ENCODE measurements at regions not wholly inside any gene's neighbourhood (a gene's known extent, or its start where the extent isn't known, plus 50 kb on each side); places are given as distances from the start of the nearest gene placed in this dataset.

DNA sequence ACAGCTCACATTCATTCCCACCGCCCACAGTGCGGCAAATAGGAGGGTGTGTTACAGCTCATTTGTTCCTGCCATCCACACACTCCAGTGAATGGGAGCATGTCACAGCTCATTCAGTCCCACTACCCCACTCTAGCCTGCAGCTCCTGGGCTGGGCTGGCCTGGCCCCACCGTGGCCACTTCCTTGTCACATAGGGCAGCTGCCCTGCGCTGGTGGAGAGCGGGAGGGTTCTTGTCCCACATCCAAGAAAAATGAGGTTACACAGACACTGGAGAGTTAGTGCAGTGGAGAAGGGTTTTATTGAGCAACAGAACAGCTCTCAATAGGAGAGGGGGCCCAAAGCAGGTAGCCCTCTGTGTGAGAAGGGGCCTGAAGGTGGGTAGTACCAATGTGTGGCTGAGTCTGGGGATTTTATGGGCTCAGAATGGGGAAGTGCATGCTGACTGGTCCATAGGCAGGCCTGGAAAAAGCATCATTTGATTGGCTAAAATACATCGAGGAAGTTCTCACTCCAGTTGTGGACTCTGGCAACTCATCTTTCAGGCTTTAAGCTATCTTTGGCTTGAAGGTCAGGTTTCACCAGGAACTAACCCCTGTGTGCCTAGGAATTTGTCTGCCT lies 249.7 kb downstream of the ETAA1 start:
- Mint-ChIP-seq H3K27ac (no peak overlapping the region), H3K9me3 (peaks cover 0 to 2% of the 10 kb centered on the region in 2 donors), H3K36me3 (ENCODE audit: insufficient read depth in 2 of 2) (no peaks in the 10 kb centered on the region), H3K4me1 (ENCODE audit: low read depth) (no peaks in the 10 kb centered on the region), H3K4me3 (no peak overlapping the region), H3K27me3 (ENCODE audit: low read depth) (no peaks in the 10 kb centered on the region)
- DNase-seq (no peak), ATAC-seq (replicated peaks in 1 of 2) (no peak)

DNA sequence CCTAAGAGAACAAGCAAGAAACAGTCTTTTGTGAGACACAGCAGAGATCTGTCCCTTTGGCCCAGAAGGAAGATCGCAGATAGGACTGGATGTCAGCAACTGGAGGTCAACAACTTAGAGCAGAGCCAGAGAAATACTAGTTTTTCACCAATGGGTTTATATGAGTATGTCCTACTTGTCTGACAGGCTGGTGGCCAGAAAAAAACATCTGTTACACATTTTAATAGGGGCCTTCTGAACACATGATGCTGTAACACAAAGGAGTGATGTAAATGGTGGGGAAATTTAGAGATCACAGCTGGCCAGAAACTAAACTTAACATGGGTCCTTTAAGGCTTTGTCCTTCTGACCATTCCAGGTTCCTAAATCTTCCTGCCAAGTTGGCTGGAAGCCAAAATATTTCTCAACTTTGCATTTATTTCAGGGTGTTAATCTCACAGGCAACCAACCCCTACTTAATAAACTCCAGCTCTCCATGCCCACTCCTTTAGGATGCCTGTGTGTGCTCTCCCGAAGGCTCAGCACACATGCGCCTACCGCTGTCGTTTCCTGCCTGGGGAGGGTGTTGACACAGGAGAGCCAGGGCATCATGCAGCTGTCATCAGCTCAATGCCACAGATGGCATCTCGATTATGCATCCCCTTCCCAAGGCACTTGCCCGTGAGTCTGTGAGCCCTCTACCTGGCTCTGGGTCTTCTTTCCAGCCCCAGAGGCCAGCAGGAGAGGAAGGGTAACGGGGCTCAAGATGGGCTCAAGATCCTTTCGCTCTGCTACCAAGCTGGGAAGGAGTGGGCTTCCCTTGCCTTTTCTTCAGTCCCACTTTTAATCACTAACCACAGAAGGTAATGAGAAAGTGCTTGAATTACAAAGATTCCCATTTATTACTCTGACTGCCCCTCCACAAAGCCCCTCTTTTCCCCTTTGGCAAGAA lies 252.5 kb downstream of the ETAA1 start:
- no peak overlapping the region for H3K4me3 Mint-ChIP-seq
- ATAC-seq (replicated peaks in 1 of 2) = no peak
- peaks cover 2 to 6% of the 10 kb centered on the region in 2 donors for H3K9me3 Mint-ChIP-seq

GRCh38 chr2:67650291-67651133 lies 253.4 kb downstream of the ETAA1 start:
- Mint-ChIP-seq H3K9me3 (peaks cover 2 to 6% of the 10 kb centered on the region in 2 donors), H3K27ac (no peak overlapping the region), H3K4me3 (no peak overlapping the region), H3K27me3 (ENCODE audit: low read depth) (no peaks in the 10 kb centered on the region), H3K4me1 (ENCODE audit: low read depth) (no peaks in the 10 kb centered on the region), H3K36me3 (ENCODE audit: insufficient read depth in 2 of 2) (no peaks in the 10 kb centered on the region)
- ATAC-seq (replicated peaks in 1 of 2) (no peak), DNase-seq (peak in 1 of 2 donors; percentile 1)

More for the DNA sequence above, 252.5 kb downstream of the ETAA1 start:
- no peaks in the 10 kb centered on the region for H3K27me3 Mint-ChIP-seq (ENCODE audit: low read depth)
- no peaks in the 10 kb centered on the region for H3K4me1 Mint-ChIP-seq (ENCODE audit: low read depth)
- DNase-seq = no peak
- H3K27ac Mint-ChIP-seq = no peak overlapping the region
- no peaks in the 10 kb centered on the region for H3K36me3 Mint-ChIP-seq (ENCODE audit: insufficient read depth in 2 of 2)

GRCh38 chr2:67651565-67651964 lies 254.4 kb downstream of the ETAA1 start:
- Mint-ChIP-seq H3K36me3 (ENCODE audit: insufficient read depth in 2 of 2) (no peaks in the 10 kb centered on the region), H3K27me3 (ENCODE audit: low read depth) (no peaks in the 10 kb centered on the region), H3K4me3 (no peak overlapping the region), H3K27ac (no peak overlapping the region), H3K9me3 (peaks cover 2 to 6% of the 10 kb centered on the region in 2 donors), H3K4me1 (ENCODE audit: low read depth) (no peaks in the 10 kb centered on the region)
- DNase-seq = no peak
- no peak for ATAC-seq (replicated peaks in 1 of 2)

DNA sequence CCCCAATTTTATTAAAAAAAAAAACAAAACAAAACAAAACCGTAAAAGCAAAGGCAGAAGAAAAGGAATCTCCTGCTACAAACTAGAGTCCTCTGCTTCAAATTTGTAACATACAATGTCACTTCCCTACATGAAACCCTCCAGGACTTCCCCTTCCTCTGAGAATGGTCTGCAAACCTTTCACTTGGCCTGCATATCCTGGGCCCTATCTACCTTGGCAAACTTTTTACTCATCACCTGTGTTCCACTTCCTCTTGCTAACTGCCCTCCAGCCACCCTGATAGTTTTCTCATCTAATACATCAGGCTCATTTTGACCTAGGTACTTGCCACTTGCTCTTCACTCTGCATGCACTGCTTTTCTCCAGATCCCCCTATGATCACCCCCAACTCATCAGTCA lies 255.5 kb downstream of the ETAA1 start:
- Mint-ChIP-seq H3K36me3 (ENCODE audit: insufficient read depth in 2 of 2) (no peaks in the 10 kb centered on the region), H3K27ac (no peak overlapping the region), H3K27me3 (ENCODE audit: low read depth) (no peaks in the 10 kb centered on the region), H3K4me1 (ENCODE audit: low read depth) (no peaks in the 10 kb centered on the region), H3K9me3 (peaks cover 0 to 6% of the 10 kb centered on the region in 2 donors), H3K4me3 (no peak overlapping the region)
- DNase-seq (no peak), ATAC-seq (replicated peaks in 1 of 2) (no peak)

DNA sequence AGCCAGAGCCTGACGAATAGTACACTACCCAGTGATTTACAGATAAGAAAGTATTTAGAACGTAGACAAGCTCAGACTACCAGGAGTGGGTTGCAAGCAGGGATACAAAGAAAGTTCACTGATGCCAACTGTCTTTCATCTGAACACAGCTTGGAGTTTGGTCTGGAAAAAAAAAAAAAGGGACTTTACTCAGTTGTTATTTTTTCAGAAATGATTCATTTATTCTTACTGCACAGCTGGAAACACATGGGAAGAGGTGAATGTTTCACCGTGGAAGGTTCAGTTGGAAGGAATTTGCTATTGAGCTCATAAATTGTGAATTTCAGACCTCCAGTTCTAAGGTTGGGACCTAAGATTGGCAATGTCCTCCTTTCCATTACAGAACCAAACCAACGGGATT lies 259.7 kb downstream of the ETAA1 start:
- peaks cover 1 to 8% of the 10 kb centered on the region in 2 donors for H3K9me3 Mint-ChIP-seq
- no peak overlapping the region for H3K4me3 Mint-ChIP-seq
- no peak overlapping the region for H3K27ac Mint-ChIP-seq
- H3K4me1 Mint-ChIP-seq (ENCODE audit: low read depth) = no peaks in the 10 kb centered on the region
- no peak for DNase-seq
- ATAC-seq (replicated peaks in 1 of 2) = no peak
- no peaks in the 10 kb centered on the region for H3K36me3 Mint-ChIP-seq (ENCODE audit: insufficient read depth in 2 of 2)
- H3K27me3 Mint-ChIP-seq (ENCODE audit: low read depth) = no peaks in the 10 kb centered on the region

DNA sequence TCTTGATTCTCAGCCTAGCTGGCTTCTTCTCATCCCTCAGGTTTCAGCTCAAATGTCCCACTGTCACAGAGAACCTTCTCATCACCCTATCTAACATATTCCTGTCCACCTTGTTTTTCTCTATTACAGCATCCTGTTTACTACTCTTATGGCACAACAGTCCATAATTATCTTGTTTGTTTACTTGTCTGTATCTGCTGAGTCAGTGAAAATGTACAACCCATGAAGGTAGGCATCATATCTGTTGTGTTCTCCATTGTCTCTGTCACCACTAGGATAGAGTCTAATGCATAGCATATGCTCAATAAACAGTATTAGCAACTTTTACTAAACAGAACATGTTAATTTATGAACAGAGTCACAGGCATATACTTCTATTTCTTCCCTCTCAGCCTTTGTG lies 261.7 kb downstream of the ETAA1 start:
- Mint-ChIP-seq H3K27me3 (ENCODE audit: low read depth) (no peaks in the 10 kb centered on the region), H3K4me1 (ENCODE audit: low read depth) (no peaks in the 10 kb centered on the region), H3K36me3 (ENCODE audit: insufficient read depth in 2 of 2) (no peaks in the 10 kb centered on the region), H3K4me3 (no peak overlapping the region), H3K9me3 (peaks cover 1 to 2% of the 10 kb centered on the region in 2 donors), H3K27ac (no peak overlapping the region)
- no peak for DNase-seq
- ATAC-seq (replicated peaks in 1 of 2) = no peak

DNA sequence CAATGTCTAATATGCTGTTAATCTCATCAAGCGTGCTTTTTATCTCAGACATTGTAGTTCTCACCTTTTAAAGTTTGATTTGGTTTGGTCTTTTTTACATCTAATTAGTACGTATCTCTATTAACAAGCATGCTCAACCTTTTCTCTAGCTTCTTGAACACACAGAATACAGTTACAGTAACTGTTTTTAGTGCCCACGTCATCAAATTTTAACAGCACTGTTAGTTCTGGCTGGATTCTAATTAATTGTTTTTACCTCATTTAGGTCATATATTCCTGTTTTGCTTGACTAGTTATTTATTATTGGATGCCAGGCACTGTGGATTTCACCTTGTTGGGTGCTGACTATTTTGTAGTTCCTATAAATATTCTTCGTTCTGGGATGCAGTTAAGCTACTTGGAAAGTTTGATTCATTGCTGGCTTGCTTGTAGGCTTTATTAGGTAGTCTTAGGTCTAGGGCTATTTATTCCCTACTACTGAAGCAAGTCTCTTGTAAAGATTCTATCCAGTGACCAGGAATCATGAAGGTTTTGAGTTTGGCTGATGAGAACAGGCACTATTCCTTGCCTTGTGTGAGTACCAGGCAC lies 263.0 kb downstream of the ETAA1 start:
- Mint-ChIP-seq H3K36me3 (ENCODE audit: insufficient read depth in 2 of 2) (no peaks in the 10 kb centered on the region), H3K4me1 (ENCODE audit: low read depth) (no peaks in the 10 kb centered on the region), H3K27ac (no peak overlapping the region), H3K9me3 (peaks cover 1 to 2% of the 10 kb centered on the region in 2 donors), H3K27me3 (ENCODE audit: low read depth) (no peaks in the 10 kb centered on the region), H3K4me3 (no peak overlapping the region)
- no peak for ATAC-seq (replicated peaks in 1 of 2)
- no peak for DNase-seq

DNA sequence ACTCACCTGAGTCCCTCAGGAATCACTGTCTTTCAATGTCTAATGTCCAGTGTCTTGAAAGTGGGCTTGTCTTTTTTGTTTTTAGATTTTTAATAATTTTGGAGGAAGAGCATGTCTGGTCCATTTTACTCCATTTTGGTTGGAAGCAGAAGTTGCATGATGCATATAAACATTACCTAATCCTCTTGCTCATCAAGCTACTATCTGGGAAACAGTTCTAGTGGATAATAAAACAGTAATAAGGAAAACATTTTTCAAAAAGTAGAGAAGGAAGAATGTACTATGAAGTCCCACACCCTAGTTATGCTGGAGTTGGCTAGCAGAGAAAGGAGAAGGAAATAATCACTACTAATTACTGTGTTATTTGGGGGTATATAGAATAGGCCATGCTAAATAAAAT lies 263.7 kb downstream of the ETAA1 start:
- no peak overlapping the region for H3K27ac Mint-ChIP-seq
- ATAC-seq (replicated peaks in 1 of 2) (no peak), DNase-seq (no peak)
- H3K9me3 Mint-ChIP-seq = peaks cover 1 to 2% of the 10 kb centered on the region in 2 donors
- no peaks in the 10 kb centered on the region for H3K36me3 Mint-ChIP-seq (ENCODE audit: insufficient read depth in 2 of 2)
- no peaks in the 10 kb centered on the region for H3K27me3 Mint-ChIP-seq (ENCODE audit: low read depth)
- no peaks in the 10 kb centered on the region for H3K4me1 Mint-ChIP-seq (ENCODE audit: low read depth)
- no peak overlapping the region for H3K4me3 Mint-ChIP-seq

DNA sequence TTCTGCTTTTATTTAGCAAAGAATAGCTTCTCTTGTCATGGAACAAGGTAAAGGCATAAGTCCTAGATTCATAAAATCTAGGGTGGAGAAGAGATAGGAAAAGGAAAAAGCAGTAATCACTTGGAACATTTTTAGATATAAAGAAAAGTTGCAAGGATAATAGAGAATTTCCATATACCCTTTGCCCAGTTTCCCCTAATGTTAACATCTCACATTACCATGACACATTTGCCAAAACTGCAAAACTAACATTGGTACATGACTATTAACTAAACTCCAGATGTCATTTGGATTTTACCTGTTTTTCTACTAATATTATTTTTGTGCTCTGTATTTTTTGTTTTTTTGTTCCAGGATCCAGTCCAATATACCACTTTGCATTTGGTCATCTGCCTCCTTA lies 265.1 kb downstream of the ETAA1 start:
- Mint-ChIP-seq H3K4me3 (no peak overlapping the region), H3K27me3 (ENCODE audit: low read depth) (no peaks in the 10 kb centered on the region), H3K9me3 (peaks cover 1 to 2% of the 10 kb centered on the region in 2 donors), H3K4me1 (ENCODE audit: low read depth) (no peaks in the 10 kb centered on the region), H3K36me3 (ENCODE audit: insufficient read depth in 2 of 2) (no peaks in the 10 kb centered on the region), H3K27ac (no peak overlapping the region)
- no peak for ATAC-seq (replicated peaks in 1 of 2)
- DNase-seq = no peak

DNA sequence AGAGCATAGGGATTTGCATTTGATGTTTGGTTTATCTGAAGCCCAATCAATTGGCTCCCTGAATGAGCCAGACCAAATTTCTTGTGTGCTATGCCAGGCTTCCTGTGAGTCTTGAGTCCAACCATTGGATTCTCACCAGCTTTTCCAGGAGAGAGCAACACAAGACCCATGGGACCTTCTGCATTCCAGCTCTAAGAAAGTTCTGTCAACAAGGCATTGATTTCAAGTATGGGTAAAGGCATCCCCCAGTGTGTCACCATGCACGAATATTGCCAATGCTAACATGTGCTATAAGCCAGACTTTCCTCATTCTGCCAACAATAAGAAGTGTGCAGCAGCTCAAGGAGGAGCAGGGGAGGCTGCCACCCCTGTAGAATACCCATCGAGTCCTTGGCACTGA lies 266.6 kb downstream of the ETAA1 start:
- no peak overlapping the region for H3K4me3 Mint-ChIP-seq
- H3K4me1 Mint-ChIP-seq (ENCODE audit: low read depth) = no peaks in the 10 kb centered on the region
- peaks cover 1 to 2% of the 10 kb centered on the region in 2 donors for H3K9me3 Mint-ChIP-seq
- no peaks in the 10 kb centered on the region for H3K36me3 Mint-ChIP-seq (ENCODE audit: insufficient read depth in 2 of 2)
- no peaks in the 10 kb centered on the region for H3K27me3 Mint-ChIP-seq (ENCODE audit: low read depth)
- ATAC-seq (replicated peaks in 1 of 2) (no peak), DNase-seq (no peak)
- H3K27ac Mint-ChIP-seq = no peak overlapping the region

GRCh38 chr2:67666386-67667053 lies 269.4 kb downstream of the ETAA1 start:
- H3K36me3 Mint-ChIP-seq (ENCODE audit: insufficient read depth in 2 of 2) = no peaks in the 10 kb centered on the region
- no peaks in the 10 kb centered on the region for H3K9me3 Mint-ChIP-seq
- DNase-seq (no peak), ATAC-seq (replicated peaks in 1 of 2) (no peak)
- H3K4me1 Mint-ChIP-seq (ENCODE audit: low read depth) = no peaks in the 10 kb centered on the region
- no peak overlapping the region for H3K4me3 Mint-ChIP-seq
- no peak overlapping the region for H3K27ac Mint-ChIP-seq
- no peaks in the 10 kb centered on the region for H3K27me3 Mint-ChIP-seq (ENCODE audit: low read depth)

Data from activated T-cell treated with anti-CD3 and anti-CD28 coated beads, Interleukin-2, amount 50 U/mL, for 72 hours (primary cell).